Myocyte (in vitro differentiated cells): ENCODE measurements at regions not wholly inside any gene's neighbourhood (a gene's known extent, or its start where the extent isn't known, plus 50 kb on each side); places are given as distances from the start of the nearest gene placed in this dataset.
A peak's percentile ranks its signal among the peaks of the same experiment; 100 is the strongest.

ENCODE experiments used
- DNase-seq: peaks from one replicate; pipeline ENCODE4 v3.0.0-alpha.2; 2012; ENCODE audit warnings: low read depth

DNA sequence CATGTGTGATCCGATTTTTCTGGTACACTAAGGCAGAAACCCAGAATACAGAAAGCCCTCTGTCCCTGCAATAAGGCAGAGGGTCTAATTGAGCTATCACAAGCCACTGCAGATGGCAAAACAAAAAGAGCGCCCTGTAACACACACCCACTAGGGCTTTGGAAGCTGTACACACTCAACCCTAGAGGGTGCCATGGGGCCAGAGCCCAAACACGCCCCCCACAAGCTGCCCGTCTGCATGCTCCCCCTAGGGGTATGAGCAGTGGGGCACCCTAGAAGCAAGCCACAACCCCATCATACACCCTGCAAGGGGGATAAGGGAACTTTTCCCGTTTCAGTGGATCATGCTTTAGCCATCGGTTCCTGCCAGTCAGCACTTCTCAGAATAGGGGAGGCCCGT is 62.2 kb upstream of the PDE10A start:
- DNase-seq: no peak

- DNase-seq: no peak
These were observed 60.3 kb upstream of the PDE10A start for GRCh38 chr6:165723326-165723725.

DNA sequence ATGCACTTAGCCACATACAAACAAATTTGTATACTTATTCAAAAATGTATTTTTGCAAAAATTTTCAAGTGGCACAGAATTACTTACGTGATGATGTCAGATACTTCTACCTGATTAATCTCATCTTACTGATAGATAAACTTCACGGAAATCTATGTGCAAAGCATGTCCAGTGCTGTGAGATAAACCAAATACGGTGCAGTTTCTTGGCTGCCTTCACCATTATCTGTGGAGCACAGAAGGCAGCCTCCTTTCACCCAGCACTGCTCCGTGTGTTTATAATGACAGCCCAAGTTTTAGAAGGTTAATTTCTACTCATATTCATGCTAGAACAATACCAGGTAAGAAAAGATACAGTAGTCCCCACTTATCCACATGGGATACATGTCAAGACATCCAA is 59.0 kb upstream of the PDE10A start:
- no peak for DNase-seq

- DNase-seq: no peak
These were observed 58.3 kb upstream of the PDE10A start for GRCh38 chr6:165721356-165721755.

DNA sequence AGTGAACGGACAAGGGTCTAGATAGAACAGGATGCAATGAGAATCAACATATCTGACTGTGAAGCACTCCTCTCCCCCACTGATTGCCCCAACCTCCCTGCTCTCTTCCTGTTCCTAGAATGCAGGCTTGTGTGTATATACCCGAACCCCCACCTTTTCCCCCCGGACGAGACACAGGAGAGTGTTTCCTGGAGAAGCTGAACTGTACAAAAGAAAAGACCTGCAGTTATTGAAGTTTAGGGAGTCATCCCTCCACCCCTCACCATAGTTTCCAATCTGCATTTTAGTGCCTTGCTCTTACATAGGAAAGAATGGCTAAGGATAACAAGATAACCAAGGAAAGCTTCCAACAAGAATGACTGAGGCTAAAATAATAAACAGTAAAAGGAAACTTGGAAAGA is 55.5 kb upstream of the PDE10A start:
- no peak for DNase-seq

- DNase-seq: peak; percentile 27
These were observed 54.9 kb upstream of the PDE10A start for GRCh38 chr6:165717732-165718465.

DNA sequence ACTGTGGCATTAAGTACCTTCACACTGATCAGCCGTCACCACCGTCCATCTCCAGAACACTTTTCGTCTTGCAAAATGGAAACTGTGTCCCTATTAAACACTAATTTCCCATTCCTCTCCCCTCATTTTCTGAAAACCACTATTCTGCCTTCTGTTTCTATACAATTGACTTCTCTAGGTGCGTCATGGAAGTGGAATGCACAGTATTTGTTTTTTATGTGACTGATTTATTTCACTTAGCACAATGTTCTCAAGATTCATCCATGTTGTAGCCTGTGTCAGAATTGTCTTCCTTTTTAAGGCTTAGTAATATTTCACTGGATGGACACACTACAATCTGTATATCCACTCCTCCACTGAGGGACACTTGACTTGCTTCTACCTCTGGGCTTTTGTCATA is 53.8 kb upstream of the PDE10A start:
- DNase-seq: no peak

- no peak for DNase-seq
These were observed 52.4 kb upstream of the PDE10A start for GRCh38 chr6:165715428-165715827.

GRCh38 chr6:165714907-165715306 is 51.9 kb upstream of the PDE10A start:
- DNase-seq: no peak

- no peak for DNase-seq
These were observed 50.9 kb upstream of the PDE10A start for GRCh38 chr6:165713845-165714466.
